Left kidney (tissue), 1 donor: ENCODE measurements at regions not wholly inside any gene's neighbourhood (a gene's known extent, or its start where the extent isn't known, plus 50 kb on each side); places are given as distances from the start of the nearest gene placed in this dataset.
"Not testable (repeated sequence)": the region's sequence is repeated elsewhere in the genome, so short reads cannot be mapped to it uniquely, and the experiment has no call there.

Experiments
- DNase-seq: peaks from one replicate; pipeline ENCODE4 v3.0.0-alpha.2; 2013

GRCh38 chr5:9731159-9731558 lies 101.0 kb upstream of the TAS2R1 start:
- DNase-seq, result no peak

- no peak for DNase-seq
Measured at GRCh38 chr5:9728261-9728660, 98.1 kb upstream of the TAS2R1 start.

GRCh38 chr5:9726931-9727330 lies 96.8 kb upstream of the TAS2R1 start:
- no peak for DNase-seq

GRCh38 chr5:9725265-9725664 lies 95.1 kb upstream of the TAS2R1 start:
- not testable (repeated sequence) for DNase-seq

- no peak for DNase-seq
Measured at GRCh38 chr5:9724707-9725106, 94.6 kb upstream of the TAS2R1 start.

- DNase-seq, result no peak
Measured at GRCh38 chr5:9722601-9723180, 92.5 kb upstream of the TAS2R1 start.

- no peak for DNase-seq
Measured at GRCh38 chr5:9721161-9721560, 91.0 kb upstream of the TAS2R1 start.

- no peak for DNase-seq
Measured at GRCh38 chr5:9720361-9720760, 90.2 kb upstream of the TAS2R1 start.

GRCh38 chr5:9716838-9717281 lies 86.7 kb upstream of the TAS2R1 start:
- no peak for DNase-seq

- no peak for DNase-seq
Measured at GRCh38 chr5:9715891-9716335, 85.8 kb upstream of the TAS2R1 start.

- no peak for DNase-seq
Measured at GRCh38 chr5:9713959-9714586, 83.9 kb upstream of the TAS2R1 start.

- no peak for DNase-seq
Measured at GRCh38 chr5:9713356-9713755, 83.2 kb upstream of the TAS2R1 start.

- DNase-seq, result no peak
Measured at GRCh38 chr5:9712911-9713310, 82.8 kb upstream of the TAS2R1 start.

- DNase-seq, result no peak
Measured at GRCh38 chr5:9712506-9712905, 82.4 kb upstream of the TAS2R1 start.

- DNase-seq, result no peak
Measured at GRCh38 chr5:9710069-9710468, 79.9 kb upstream of the TAS2R1 start.

- DNase-seq, result no peak
Measured at GRCh38 chr5:9707732-9708462, 77.7 kb upstream of the TAS2R1 start.

- no peak for DNase-seq
Measured at GRCh38 chr5:9699681-9700080, 69.5 kb upstream of the TAS2R1 start.

GRCh38 chr5:9698841-9699240 lies 68.7 kb upstream of the TAS2R1 start:
- no peak for DNase-seq

GRCh38 chr5:9698125-9698826 lies 68.1 kb upstream of the TAS2R1 start:
- no peak for DNase-seq

GRCh38 chr5:9692576-9692975 lies 62.4 kb upstream of the TAS2R1 start:
- DNase-seq, result no peak

GRCh38 chr5:9691261-9691660 lies 61.1 kb upstream of the TAS2R1 start:
- DNase-seq, result no peak

GRCh38 chr5:9690751-9691150 lies 60.6 kb upstream of the TAS2R1 start:
- DNase-seq, result no peak

- DNase-seq, result no peak
Measured at GRCh38 chr5:9686216-9686615, 56.1 kb upstream of the TAS2R1 start.
